VCaP (cell line): ENCODE measurements at regions not wholly inside any gene's neighbourhood (a gene's known extent, or its start where the extent isn't known, plus 50 kb on each side); places are given as distances from the start of the nearest gene placed in this dataset.
"Not testable (repeated sequence)": the region's sequence is repeated elsewhere in the genome, so short reads cannot be mapped to it uniquely, and the experiment has no call there.

Experiments
- H3K27ac ChIP-seq: fragments of 450-650 bp; 2 replicates; pipeline ENCODE4 v1.5.1; 2017
- TF ChIP-seq, protein P1 (sequence below): fragments of 450-650 bp; conservative IDR thresholded peaks from 2 replicates; pipeline ENCODE4 v1.5.1; 2017; ENCODE audit warnings: mild to moderate bottlenecking, moderate library complexity

DNA sequence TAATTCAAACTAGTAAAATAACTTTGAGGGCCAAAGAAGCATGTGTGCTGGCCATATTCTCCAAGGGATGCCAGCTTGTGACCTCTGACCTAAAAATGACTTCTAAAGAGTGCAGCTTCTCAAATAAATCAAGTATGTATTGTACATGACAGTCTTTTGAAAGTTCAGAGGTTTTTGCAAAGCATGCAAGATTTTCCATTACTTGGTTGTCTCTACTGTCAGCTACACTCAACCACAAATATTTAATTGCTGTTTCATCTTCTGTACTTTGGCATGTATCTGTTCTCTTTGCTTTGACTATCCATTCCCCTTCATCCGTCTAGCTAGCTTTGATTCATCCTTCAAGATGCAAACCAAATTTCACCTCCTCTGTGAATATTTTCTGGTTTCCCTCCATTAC, 121.9 kb upstream of the HS3ST2 start:
- TF ChIP-seq, protein P1, sequence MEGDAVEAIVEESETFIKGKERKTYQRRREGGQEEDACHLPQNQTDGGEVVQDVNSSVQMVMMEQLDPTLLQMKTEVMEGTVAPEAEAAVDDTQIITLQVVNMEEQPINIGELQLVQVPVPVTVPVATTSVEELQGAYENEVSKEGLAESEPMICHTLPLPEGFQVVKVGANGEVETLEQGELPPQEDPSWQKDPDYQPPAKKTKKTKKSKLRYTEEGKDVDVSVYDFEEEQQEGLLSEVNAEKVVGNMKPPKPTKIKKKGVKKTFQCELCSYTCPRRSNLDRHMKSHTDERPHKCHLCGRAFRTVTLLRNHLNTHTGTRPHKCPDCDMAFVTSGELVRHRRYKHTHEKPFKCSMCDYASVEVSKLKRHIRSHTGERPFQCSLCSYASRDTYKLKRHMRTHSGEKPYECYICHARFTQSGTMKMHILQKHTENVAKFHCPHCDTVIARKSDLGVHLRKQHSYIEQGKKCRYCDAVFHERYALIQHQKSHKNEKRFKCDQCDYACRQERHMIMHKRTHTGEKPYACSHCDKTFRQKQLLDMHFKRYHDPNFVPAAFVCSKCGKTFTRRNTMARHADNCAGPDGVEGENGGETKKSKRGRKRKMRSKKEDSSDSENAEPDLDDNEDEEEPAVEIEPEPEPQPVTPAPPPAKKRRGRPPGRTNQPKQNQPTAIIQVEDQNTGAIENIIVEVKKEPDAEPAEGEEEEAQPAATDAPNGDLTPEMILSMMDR, result no peak
- no peak overlapping the region for H3K27ac ChIP-seq

DNA sequence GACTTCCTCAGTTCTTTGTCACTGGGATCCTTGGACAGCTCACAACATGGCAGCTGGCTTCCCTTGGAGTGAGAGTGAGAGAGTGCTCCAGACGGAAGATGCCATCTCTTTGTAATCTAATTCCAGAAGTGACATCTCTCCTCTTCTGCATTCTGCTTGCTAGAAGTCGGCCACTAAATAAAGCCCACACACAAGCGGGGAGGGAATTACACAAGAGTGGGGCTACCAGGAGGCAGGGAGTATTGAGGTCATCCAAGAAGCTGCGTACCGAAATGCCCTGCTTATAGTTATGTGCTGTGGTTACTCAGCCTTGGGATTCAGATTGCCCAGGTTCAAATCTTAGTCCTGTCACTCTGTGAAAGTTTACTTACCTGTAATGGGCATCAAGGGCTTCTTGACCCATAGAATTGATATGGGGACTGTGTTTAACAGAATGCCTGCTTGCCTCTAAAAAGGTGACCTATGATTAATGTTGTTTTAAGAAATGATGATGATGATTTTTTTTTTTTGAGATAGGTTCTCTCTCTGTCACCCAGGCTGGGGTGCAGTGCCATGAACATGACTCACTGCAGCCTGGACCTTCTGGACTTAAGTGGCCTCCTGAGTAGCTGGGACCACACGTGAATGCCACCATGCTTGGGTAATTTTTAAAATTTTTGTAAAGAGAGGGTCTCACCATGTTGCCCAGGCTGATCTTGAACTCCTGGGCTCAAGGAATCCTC, 120.9 kb upstream of the HS3ST2 start:
- TF ChIP-seq, protein P1, result no peak
- H3K27ac ChIP-seq, result no peak overlapping the region

DNA sequence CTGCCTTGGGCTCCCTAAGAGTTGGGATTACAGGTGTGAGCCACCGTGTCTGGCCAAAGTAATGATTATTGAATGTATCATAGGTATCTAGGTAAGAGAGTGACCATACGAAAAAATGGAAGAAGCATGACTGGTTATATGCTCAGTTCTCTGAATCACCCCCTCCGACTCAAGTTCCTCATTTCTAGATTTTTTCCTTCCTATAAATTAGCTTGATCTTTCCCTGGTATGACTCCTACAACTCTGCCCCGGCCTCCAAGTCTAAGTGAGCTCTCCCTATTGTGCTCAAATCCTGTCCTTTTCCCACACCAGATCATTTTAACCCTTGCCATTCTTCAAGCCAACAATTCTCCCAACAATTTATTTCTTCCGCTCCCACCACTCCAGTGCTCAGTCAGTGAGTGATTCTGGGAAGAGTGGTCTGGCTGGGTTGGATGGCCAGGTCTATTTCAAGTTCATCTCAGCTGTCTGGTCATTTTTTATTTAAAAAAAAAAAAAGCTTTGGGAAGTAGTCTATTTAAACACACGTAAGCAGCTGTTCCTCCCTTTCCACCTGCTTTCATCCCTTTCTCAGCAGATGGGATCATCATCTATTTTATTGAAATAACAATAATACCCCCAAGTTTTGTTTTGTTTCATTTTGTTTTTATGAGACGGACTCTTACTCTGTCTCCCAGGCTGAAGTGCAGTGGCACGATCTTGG, 120.2 kb upstream of the HS3ST2 start:
- TF ChIP-seq, protein P1, result no peak
- H3K27ac ChIP-seq, result no peak overlapping the region

DNA sequence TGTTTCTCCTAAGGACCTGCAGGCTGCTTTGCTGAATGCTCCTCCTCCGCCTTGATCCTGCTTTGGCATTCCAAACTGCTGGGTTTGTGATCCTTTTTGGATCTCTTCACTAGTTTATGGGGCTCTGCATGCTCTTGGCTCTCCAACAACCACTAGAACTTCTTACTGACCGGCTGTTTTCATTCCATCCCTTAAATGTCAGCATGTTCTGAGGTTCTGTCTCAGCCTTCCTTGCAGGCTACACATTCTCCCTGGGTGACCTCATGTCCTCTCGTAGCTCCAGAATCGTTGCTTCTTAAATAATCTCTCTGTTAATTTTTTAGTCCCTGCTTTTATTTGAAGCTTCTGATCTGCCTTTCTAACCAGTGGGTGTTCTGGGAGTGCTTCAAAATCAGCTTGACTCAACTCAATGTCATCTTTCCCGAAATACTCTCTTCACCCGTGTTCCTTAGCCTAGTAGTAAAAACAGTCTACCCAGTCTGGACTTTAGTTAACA, 119.0 kb upstream of the HS3ST2 start:
- H3K27ac ChIP-seq, result no peak overlapping the region
- TF ChIP-seq, protein P1, result no peak

DNA sequence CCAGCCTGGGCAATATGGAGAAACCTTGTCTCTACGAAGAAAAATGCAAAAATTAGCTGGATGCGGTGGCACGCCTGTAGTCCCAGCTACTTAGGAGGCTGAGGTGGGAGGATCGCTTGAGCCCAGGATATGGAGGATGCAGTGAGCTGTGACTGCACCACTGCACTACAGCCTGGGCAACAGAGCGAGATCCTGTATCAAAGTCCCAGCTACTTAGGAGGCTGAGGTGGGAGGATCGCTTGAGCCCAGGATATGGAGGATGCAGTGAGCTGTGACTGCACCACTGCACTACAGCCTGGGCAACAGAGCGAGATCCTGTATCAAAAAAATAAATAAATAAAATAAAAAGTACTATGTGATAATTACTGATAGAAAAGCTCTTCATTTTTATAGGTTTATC, 118.2 kb upstream of the HS3ST2 start:
- H3K27ac ChIP-seq, result not testable (repeated sequence)

DNA sequence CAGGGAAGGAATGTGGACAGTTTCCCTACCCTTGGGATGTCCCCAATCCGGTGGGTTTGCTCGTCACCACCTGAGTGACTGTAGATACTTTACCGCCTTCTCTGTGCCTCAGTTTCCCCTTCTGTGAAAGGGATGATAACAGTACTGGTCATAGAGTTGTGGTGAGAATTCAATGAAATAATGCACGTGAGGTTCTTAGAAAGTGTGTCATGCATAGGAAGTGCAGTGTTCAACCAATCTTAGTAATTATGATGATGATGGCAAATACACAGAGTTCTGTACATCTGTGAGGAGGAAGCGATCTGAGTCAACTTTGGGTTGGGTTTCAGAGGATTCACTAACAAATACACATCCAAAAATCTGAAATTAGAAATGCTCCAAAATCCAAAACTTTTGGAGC, 114.6 kb upstream of the HS3ST2 start:
- H3K27ac ChIP-seq, result no peak overlapping the region
- TF ChIP-seq, protein P1, result no peak

DNA sequence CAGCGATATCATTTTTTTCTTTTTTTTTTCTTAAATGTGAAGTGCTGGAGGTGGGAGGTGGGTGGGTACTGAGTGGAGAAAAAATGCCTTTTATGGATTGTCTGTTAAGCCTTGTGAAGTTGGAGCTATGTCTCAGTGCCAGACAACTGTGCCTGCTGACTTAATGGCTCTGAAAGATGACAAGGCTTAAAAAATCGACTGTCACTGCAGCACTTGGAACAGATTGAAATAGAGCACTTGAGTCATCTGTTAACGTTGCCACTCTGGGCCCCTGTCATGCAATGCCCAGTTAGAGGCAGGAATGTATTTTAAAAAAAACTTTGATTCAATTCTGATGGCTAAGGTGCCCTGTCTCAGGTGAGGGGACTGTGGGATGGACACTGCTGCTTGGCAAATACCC, 108.2 kb upstream of the HS3ST2 start:
- TF ChIP-seq, protein P1, result no peak
- H3K27ac ChIP-seq, result no peak overlapping the region

DNA sequence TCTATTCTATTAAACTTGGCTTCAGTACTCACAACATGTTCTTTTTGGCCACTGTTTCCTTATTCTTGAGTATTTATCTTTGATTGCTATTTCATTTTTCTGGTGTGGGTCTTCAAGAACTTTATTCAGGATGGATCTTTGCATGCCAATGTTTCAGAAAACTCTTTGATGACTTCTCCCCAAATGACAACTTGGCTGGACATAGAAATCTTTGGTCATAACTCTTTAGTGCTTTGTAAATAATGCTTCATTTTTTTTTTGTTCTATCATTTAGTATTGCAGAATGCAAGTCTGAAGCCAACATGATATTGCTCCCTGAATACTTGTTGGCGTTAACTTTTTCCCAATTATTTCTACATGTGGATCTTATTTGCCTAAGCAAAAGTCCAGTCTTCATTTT, 103.6 kb upstream of the HS3ST2 start:
- H3K27ac ChIP-seq, result no peak overlapping the region
- TF ChIP-seq, protein P1, result no peak
